SJCRH30 (cell line): ENCODE measurements at regions not wholly inside any gene's neighbourhood (a gene's known extent, or its start where the extent isn't known, plus 50 kb on each side); places are given as distances from the start of the nearest gene placed in this dataset.

Source experiments
- DNase-seq, 2 experiments: peaks; one replicate each; pipeline ENCODE4 v3.0.0-alpha.2; 2015 to 2020
- H3K27ac ChIP-seq: fragments of 250-450 bp; sonication (Bioruptor Pico); 2 replicates; pipeline ENCODE4 v1.5.1; 2020; ENCODE audit warnings: mild to moderate bottlenecking, moderate library complexity
- H3K27me3 ChIP-seq: fragments of 250-450 bp; sonication (Bioruptor Pico); 2 replicates; pipeline ENCODE4 v1.5.1; 2020; ENCODE audit warnings: mild to moderate bottlenecking, moderate library complexity
- H3K36me3 ChIP-seq: fragments of 250-450 bp; sonication (Bioruptor Pico); 2 replicates; pipeline ENCODE4 v1.5.1; 2020; ENCODE audit warnings: mild to moderate bottlenecking, moderate library complexity
- H3K4me1 ChIP-seq: fragments of 250-450 bp; sonication (Bioruptor Pico); 2 replicates; pipeline ENCODE4 v1.5.1; 2020; ENCODE audit warnings: mild to moderate bottlenecking, moderate library complexity
- H3K4me3 ChIP-seq: fragments of 250-450 bp; sonication (Bioruptor Pico); 2 replicates; pipeline ENCODE4 v1.5.1; 2020; ENCODE audit warnings: mild to moderate bottlenecking, moderate library complexity
- H3K9me3 ChIP-seq: fragments of 250-450 bp; sonication (Bioruptor Pico); replicated peaks from 2 replicates; pipeline ENCODE4 v1.5.1; 2020; ENCODE audit warnings: mild to moderate bottlenecking, moderate library complexity

DNA sequence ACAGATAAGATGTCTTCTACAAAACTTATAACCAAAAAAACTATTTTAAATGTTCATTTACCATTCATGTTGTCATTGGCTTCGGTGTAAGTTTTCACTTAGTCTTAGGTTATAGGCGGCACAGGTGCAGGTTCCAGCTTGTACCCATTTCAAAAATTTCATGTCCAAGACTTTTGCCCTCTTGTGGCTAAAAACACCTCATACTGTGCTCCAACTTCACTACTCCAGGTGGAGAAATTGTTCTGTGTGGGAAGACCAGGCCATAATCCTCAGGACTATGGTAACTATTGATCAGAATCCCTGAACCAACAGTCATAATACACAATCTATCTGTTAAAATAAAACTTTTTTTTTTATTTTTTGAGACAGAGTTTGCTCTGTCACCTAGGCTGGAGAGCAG, 95.2 kb upstream of the ATP11B start:
- H3K9me3 ChIP-seq, result no peaks in the 10 kb centered on the region; the same call in 1 of the 2 replicates
- no peaks in the 10 kb centered on the region; the same call in 1 of the 2 replicates for H3K27me3 ChIP-seq
- peaks cover 15% of the 10 kb centered on the region for H3K4me1 ChIP-seq
- H3K27ac ChIP-seq, result no peak overlapping the region
- no peaks in the 10 kb centered on the region for H3K36me3 ChIP-seq
- no peak overlapping the region for H3K4me3 ChIP-seq
- no peak for DNase-seq

DNA sequence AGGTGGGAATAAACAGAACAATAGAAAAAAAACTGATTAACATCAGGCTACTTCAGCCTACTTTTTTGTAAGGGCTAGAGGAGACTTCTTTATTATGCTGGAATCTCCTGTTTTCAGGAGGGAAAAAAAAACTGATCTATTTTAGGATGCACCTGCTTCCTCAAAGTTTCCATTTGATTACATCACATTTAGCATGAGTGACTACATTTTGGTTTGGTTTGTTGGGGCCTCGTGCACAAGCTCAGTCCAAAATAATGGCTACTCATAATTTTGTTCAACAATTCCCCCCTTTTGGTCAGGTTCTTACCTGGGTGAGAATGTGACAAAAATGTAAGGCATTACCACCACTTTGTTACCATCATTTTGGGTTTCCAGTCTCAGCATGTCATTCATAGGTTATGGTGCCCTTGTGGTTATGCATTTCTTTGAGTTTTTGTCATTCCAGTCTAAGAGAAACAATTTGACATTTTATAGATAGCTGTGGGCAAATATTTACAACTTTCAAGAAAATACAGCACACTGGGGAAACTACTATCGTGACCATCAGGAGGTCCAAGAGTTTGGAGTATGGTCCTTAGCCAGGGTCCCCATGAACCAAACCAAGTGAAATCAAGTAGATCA, 93.6 kb upstream of the ATP11B start:
- DNase-seq, result no peak
- H3K27me3 ChIP-seq, result no peaks in the 10 kb centered on the region; the same call in 1 of the 2 replicates
- no peaks in the 10 kb centered on the region for H3K36me3 ChIP-seq
- H3K4me3 ChIP-seq, result no peak overlapping the region
- H3K9me3 ChIP-seq, result no peaks in the 10 kb centered on the region; the same call in 1 of the 2 replicates
- no peak overlapping the region for H3K27ac ChIP-seq
- peaks cover 15% of the 10 kb centered on the region for H3K4me1 ChIP-seq

- H3K36me3 ChIP-seq, result no peaks in the 10 kb centered on the region
- H3K9me3 ChIP-seq, result no peaks in the 10 kb centered on the region; the same call in 1 of the 2 replicates
- no peak overlapping the region for H3K27ac ChIP-seq
- DNase-seq, result no peak
- H3K4me1 ChIP-seq, result peaks cover 9% of the 10 kb centered on the region
- H3K27me3 ChIP-seq, result no peaks in the 10 kb centered on the region
- H3K4me3 ChIP-seq, result no peak overlapping the region
Observed at GRCh38 chr3:182702216-182702615, 91.1 kb upstream of the ATP11B start.

DNA sequence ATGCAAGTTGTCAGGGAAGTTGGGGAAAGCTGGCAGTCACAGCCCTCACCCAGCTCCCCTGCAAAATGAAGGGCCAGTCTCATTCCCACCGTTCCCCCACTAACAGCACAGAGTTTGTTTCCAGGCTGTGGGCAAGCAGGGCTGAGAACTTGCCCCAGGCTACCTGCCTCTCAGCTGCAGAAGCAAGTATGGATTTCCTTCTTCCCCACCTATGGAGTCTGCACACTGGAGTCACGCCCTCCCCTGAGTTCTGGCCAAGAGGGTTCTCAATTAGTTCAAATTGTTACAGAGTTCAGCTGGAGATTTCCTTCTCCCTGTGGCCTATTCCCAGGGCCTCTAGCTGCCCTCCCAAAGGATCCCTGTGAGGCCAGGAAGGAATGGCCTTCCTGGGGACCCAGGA, 90.1 kb upstream of the ATP11B start:
- H3K36me3 ChIP-seq, result no peaks in the 10 kb centered on the region
- no peak overlapping the region for H3K27ac ChIP-seq
- no peak overlapping the region for H3K4me3 ChIP-seq
- no peaks in the 10 kb centered on the region for H3K27me3 ChIP-seq
- no peaks in the 10 kb centered on the region; the same call in 1 of the 2 replicates for H3K9me3 ChIP-seq
- H3K4me1 ChIP-seq, result peaks cover 5% of the 10 kb centered on the region; the same call in 1 of the 2 replicates
- no peak for DNase-seq

DNA sequence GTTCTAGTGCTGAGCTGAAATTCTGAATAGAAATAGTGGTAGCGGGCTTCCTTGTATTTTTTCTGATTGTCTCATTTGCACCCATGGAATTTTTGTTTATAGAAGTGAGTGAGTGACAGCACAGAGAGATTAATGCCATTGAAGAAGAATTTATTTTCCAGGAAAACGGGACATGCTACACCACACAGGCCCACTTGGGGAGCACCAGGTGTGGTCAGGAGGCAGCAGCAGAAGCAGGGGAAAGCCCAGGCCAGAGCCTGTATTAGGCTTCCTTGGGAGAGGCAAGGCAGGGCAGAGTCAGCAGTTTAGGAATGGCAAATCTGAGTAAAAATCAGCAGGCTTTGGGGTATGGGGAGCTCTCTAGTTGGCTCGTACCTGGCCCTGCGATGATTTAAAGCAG, 88.4 kb upstream of the ATP11B start:
- no peak overlapping the region for H3K27ac ChIP-seq
- no peak overlapping the region for H3K4me3 ChIP-seq
- H3K4me1 ChIP-seq, result no peaks in the 10 kb centered on the region
- no peak for DNase-seq
- H3K36me3 ChIP-seq, result no peaks in the 10 kb centered on the region
- H3K9me3 ChIP-seq, result no peaks in the 10 kb centered on the region; the same call in 1 of the 2 replicates
- no peaks in the 10 kb centered on the region for H3K27me3 ChIP-seq

DNA sequence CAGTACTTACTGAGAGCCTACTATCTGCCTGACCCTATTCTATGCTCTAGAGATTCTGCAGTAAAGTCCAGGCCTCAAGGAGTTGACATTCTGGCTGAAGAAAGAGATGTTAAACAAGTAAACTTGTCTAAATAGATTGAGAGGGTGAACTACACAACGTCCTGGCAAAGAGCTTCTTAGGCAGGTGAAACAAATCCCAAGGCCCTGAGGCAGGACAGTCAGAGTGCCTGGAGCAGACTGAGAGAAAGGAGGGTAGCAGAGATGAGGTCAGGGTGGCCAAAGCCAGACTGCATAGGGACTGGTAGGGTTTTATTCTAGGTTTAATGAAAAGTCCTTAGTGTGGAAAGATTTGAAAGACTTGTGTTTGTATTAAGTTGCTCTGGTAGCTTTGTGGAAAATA, 84.5 kb upstream of the ATP11B start:
- H3K36me3 ChIP-seq, result no peaks in the 10 kb centered on the region
- no peaks in the 10 kb centered on the region for H3K27me3 ChIP-seq
- H3K4me1 ChIP-seq, result no peaks in the 10 kb centered on the region
- DNase-seq, result no peak
- H3K9me3 ChIP-seq, result no peaks in the 10 kb centered on the region
- H3K27ac ChIP-seq, result no peak overlapping the region
- no peak overlapping the region for H3K4me3 ChIP-seq

DNA sequence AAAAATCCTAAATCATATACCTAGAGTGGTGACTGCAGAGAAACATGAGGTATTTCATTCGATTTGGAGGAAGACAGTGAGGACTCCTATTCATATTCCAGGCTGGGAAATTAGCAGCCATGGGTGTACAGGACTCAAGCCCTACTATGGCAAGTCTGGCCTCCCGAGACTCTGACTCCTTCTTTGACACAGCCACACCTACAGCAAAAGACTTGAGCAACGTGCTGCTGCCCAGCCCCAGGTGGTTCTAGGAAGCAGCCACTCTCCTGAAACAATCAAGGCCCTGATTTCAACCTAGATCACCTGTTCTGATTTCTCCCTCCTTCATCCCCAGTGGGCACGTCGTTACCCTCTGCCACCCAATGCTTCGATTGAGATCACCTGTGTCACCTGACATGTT, 84.0 kb upstream of the ATP11B start:
- no peak overlapping the region for H3K27ac ChIP-seq
- no peaks in the 10 kb centered on the region for H3K4me1 ChIP-seq
- no peak for DNase-seq
- no peaks in the 10 kb centered on the region for H3K27me3 ChIP-seq
- H3K36me3 ChIP-seq, result no peaks in the 10 kb centered on the region
- no peaks in the 10 kb centered on the region for H3K9me3 ChIP-seq
- no peak overlapping the region for H3K4me3 ChIP-seq

DNA sequence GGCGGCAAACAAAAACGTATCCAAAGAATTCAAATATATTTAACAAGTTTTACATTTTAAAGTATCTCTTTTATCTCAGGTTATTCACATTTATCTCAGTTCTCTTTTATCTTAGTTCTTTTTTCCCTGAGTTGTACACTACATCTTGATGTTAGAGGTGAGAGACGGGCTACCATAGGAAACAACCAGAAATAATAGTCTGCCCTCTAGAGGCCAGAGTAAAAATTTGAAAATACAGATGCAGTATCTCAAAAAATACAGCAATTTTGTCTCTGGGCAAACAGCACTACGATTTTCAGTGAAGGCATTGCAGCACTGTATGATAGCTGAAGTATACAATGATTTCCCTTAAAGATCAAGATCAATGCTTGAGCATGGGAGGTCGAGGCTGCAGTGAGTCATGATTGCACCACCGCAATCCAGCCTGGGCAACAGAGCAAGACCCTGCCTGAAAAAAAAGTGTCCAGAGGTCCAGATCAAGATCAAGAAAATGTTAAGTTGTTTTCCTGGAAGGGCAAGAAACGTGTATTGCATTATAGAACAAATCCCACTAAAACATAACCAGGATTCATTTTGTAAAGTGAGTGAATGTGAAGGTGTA, 82.6 kb upstream of the ATP11B start:
- Histone ChIP-seq H3K27me3 (no peaks in the 10 kb centered on the region), H3K27ac (no peak overlapping the region), H3K36me3 (no peaks in the 10 kb centered on the region), H3K9me3 (no peaks in the 10 kb centered on the region), H3K4me1 (no peaks in the 10 kb centered on the region), H3K4me3 (no peak overlapping the region)
- DNase-seq, result peak in 1 of 2 experiments; percentile 58

GRCh38 chr3:182711261-182711683, 82.0 kb upstream of the ATP11B start:
- DNase-seq, result no peak
- Histone ChIP-seq H3K27ac (no peak overlapping the region), H3K4me3 (no peak overlapping the region), H3K36me3 (no peaks in the 10 kb centered on the region), H3K9me3 (no peaks in the 10 kb centered on the region), H3K27me3 (no peaks in the 10 kb centered on the region), H3K4me1 (no peaks in the 10 kb centered on the region)

- no peaks in the 10 kb centered on the region for H3K9me3 ChIP-seq
- DNase-seq, result no peak
- H3K36me3 ChIP-seq, result no peaks in the 10 kb centered on the region
- no peaks in the 10 kb centered on the region for H3K27me3 ChIP-seq
- H3K4me1 ChIP-seq, result no peaks in the 10 kb centered on the region
- no peak overlapping the region for H3K4me3 ChIP-seq
- no peak overlapping the region for H3K27ac ChIP-seq
Observed at GRCh38 chr3:182711853-182712252, 81.5 kb upstream of the ATP11B start.

GRCh38 chr3:182713111-182713510, 80.2 kb upstream of the ATP11B start:
- no peaks in the 10 kb centered on the region for H3K27me3 ChIP-seq
- no peak overlapping the region for H3K4me3 ChIP-seq
- H3K4me1 ChIP-seq, result no peaks in the 10 kb centered on the region
- H3K9me3 ChIP-seq, result no peaks in the 10 kb centered on the region
- no peaks in the 10 kb centered on the region for H3K36me3 ChIP-seq
- no peak overlapping the region for H3K27ac ChIP-seq
- DNase-seq, result no peak

GRCh38 chr3:182713743-182714517, 79.4 kb upstream of the ATP11B start:
- peak; percentile 15 to 70 for DNase-seq
- Histone ChIP-seq H3K27me3 (no peaks in the 10 kb centered on the region), H3K36me3 (no peaks in the 10 kb centered on the region), H3K27ac (no peak overlapping the region), H3K4me3 (no peak overlapping the region), H3K9me3 (no peaks in the 10 kb centered on the region), H3K4me1 (no peaks in the 10 kb centered on the region)

GRCh38 chr3:182715006-182715405, 78.3 kb upstream of the ATP11B start:
- H3K4me1 ChIP-seq, result no peaks in the 10 kb centered on the region
- H3K27me3 ChIP-seq, result no peaks in the 10 kb centered on the region
- no peak overlapping the region for H3K4me3 ChIP-seq
- no peak for DNase-seq
- H3K27ac ChIP-seq, result no peak overlapping the region
- H3K36me3 ChIP-seq, result no peaks in the 10 kb centered on the region
- H3K9me3 ChIP-seq, result no peaks in the 10 kb centered on the region

DNA sequence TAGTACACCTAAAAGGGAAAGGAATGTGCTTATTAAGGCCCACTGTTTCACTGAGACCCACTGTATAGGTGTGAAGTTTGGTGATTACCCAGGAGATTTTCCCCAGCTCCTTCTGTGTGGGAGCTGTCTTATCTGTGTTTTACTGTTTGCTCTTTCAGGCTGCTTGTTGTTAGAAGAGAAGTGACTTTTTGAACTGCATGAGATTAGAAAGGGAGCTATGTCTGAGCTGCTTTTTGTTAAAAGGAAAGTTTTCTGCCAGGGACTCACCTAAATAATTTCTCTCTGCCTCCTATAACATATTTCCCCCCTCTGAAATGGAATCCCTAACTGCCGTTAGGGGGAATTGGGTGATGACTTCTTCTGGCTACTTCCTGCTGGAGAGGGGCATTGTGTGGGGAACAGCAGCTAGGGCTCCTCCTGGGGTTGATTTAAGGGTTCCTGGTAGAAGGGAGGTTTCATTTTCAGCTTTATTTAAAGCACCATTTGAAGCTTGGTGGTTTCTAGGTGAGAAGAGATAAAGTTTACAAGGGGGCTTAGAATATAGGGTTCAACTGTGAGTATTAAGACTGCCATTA, 77.1 kb upstream of the ATP11B start:
- no peak for DNase-seq
- Histone ChIP-seq H3K27me3 (no peaks in the 10 kb centered on the region), H3K4me3 (no peak overlapping the region), H3K27ac (no peak overlapping the region), H3K4me1 (no peaks in the 10 kb centered on the region), H3K36me3 (no peaks in the 10 kb centered on the region), H3K9me3 (no peaks in the 10 kb centered on the region)

- Histone ChIP-seq H3K27me3 (no peaks in the 10 kb centered on the region), H3K4me1 (no peaks in the 10 kb centered on the region), H3K27ac (no peak overlapping the region), H3K4me3 (no peak overlapping the region), H3K9me3 (no peaks in the 10 kb centered on the region), H3K36me3 (no peaks in the 10 kb centered on the region)
- DNase-seq, result no peak
Observed at GRCh38 chr3:182717216-182717615, 76.1 kb upstream of the ATP11B start.
